ENCODE measurements at regions not wholly inside any gene's neighbourhood (a gene's known extent, or its start where the extent isn't known, plus 50 kb on each side); places are given as distances from the start of the nearest gene placed in this dataset.

GRCh38 chr7:86970986-86971385, 88.5 kb downstream of the ELAPOR2 start:
- DNase-seq, result no peak

GRCh38 chr7:86970547-86970946, 88.9 kb downstream of the ELAPOR2 start:
- no peak for DNase-seq

GRCh38 chr7:86969865-86970264, 89.6 kb downstream of the ELAPOR2 start:
- no peak for DNase-seq

- no peak for DNase-seq
Observed at GRCh38 chr7:86968618-86969017, 90.8 kb downstream of the ELAPOR2 start.

- DNase-seq, result no peak
Observed at GRCh38 chr7:86966916-86967315, 92.5 kb downstream of the ELAPOR2 start.

- DNase-seq, result no peak
Observed at GRCh38 chr7:86965727-86966120, 93.7 kb downstream of the ELAPOR2 start.

GRCh38 chr7:86964973-86965726, 94.3 kb downstream of the ELAPOR2 start:
- DNase-seq, result no peak

- DNase-seq, result no peak
Observed at GRCh38 chr7:86963599-86964230, 95.7 kb downstream of the ELAPOR2 start.

GRCh38 chr7:86962623-86963022, 96.8 kb downstream of the ELAPOR2 start:
- DNase-seq, result no peak

- no peak for DNase-seq
Observed at GRCh38 chr7:86961686-86962085, 97.8 kb downstream of the ELAPOR2 start.

GRCh38 chr7:86958380-86958779, 101.1 kb downstream of the ELAPOR2 start:
- no peak for DNase-seq

- DNase-seq, result no peak
Observed at GRCh38 chr7:86956567-86956966, 102.9 kb downstream of the ELAPOR2 start.

GRCh38 chr7:86955895-86956503, 103.5 kb downstream of the ELAPOR2 start:
- DNase-seq, result no peak

- no peak for DNase-seq
Observed at GRCh38 chr7:86954971-86955370, 104.5 kb downstream of the ELAPOR2 start.

- no peak for DNase-seq
Observed at GRCh38 chr7:86953653-86954336, 105.7 kb downstream of the ELAPOR2 start.

- no peak for DNase-seq
Observed at GRCh38 chr7:86953219-86953618, 106.2 kb downstream of the ELAPOR2 start.

- DNase-seq, result no peak
Observed at GRCh38 chr7:86951895-86952294, 107.6 kb downstream of the ELAPOR2 start.

- DNase-seq, result no peak
Observed at GRCh38 chr7:86950944-86951343, 108.5 kb downstream of the ELAPOR2 start.

GRCh38 chr7:86950360-86950759, 109.1 kb downstream of the ELAPOR2 start:
- DNase-seq, result no peak

- DNase-seq, result no peak
Observed at GRCh38 chr7:86949779-86950260, 109.6 kb downstream of the ELAPOR2 start.

- no peak for DNase-seq
Observed at GRCh38 chr7:86949052-86949778, 110.2 kb downstream of the ELAPOR2 start.

GRCh38 chr7:86947929-86948328, 111.5 kb downstream of the ELAPOR2 start:
- DNase-seq, result no peak

GRCh38 chr7:86943447-86943846, 116.0 kb downstream of the ELAPOR2 start:
- no peak for DNase-seq
